Caco-2 (cell line): ENCODE measurements at regions not wholly inside any gene's neighbourhood (a gene's known extent, or its start where the extent isn't known, plus 50 kb on each side); places are given as distances from the start of the nearest gene placed in this dataset.

Experiments
- BruUV-seq: library from RNA; stranded (reverse); fragments of 400-500 nt; replicated peaks from 2 replicates; lab custom pipeline; 2021; lab: Mats Ljungman, UMichigan
- CTCF ChIA-PET: fragments of 300-600 bp; sonication (Branson Sonifier 250); formaldehyde crosslinking; loops from one replicate; lab custom pipeline; 2022; ENCODE audit warnings: antibody characterized with exemption; lab: Charles Lee
- POLR2A ChIA-PET: fragments of 300-600 bp; sonication (Branson Sonifier 250); formaldehyde crosslinking; loops from one replicate; lab custom pipeline; 2022; ENCODE audit warnings: antibody characterized with exemption; lab: Charles Lee
- DNase-seq, 2 experiments: peaks; one replicate each; pipeline versions ENCODE4 v3.0.0 to v3.0.0-alpha.2; 2020 to 2022
- H3K27me3 ChIP-seq: replicated peaks from 2 replicates; pipeline ENCODE4 v1.6.0; 2011; ENCODE audit warnings: low read length; ENCODE audit not compliant: control insufficient read depth, insufficient read depth
- H3K36me3 ChIP-seq: 2 replicates; pipeline ENCODE4 v1.5.1; 2011; ENCODE audit warnings: low read length; ENCODE audit not compliant: control insufficient read depth, insufficient read depth
- H3K4me1 ChIP-seq: fragments of 250-450 bp; sonication (Bioruptor Pico); 2 replicates; pipeline ENCODE4 v1.5.1; 2020; ENCODE audit warnings: mild to moderate bottlenecking
- H3K4me3 ChIP-seq: 2 replicates; pipeline ENCODE4 v1.5.1; 2011; ENCODE audit warnings: low read depth, mild to moderate bottlenecking, control low read depth, low read length
- H3K9me3 ChIP-seq: fragments of 250-450 bp; sonication (Bioruptor Pico); 2 replicates; pipeline ENCODE4 v1.5.1; 2020; ENCODE audit warnings: mild to moderate bottlenecking, moderate library complexity
- H3K27ac Mint-ChIP-seq: one replicate; pipeline ENCODE4 v1.8.0; 2022; ENCODE audit warnings: mixed read lengths; ENCODE audit not compliant: unreplicated experiment
- H3K27me3 Mint-ChIP-seq: one replicate; pipeline ENCODE4 v1.8.0; 2022; ENCODE audit warnings: mixed read lengths; ENCODE audit not compliant: insufficient read depth, unreplicated experiment
- H3K36me3 Mint-ChIP-seq: one replicate; pipeline ENCODE4 v1.8.0; 2022; ENCODE audit warnings: mild to moderate bottlenecking, mixed read lengths; ENCODE audit not compliant: insufficient read depth, unreplicated experiment
- H3K4me1 Mint-ChIP-seq: one replicate; pipeline ENCODE4 v1.8.0; 2022; ENCODE audit warnings: low read depth, mixed read lengths; ENCODE audit not compliant: unreplicated experiment
- H3K4me3 Mint-ChIP-seq: one replicate; pipeline ENCODE4 v1.8.0; 2022; ENCODE audit warnings: mild to moderate bottlenecking, moderate library complexity, mixed read lengths; ENCODE audit not compliant: unreplicated experiment
- H3K9me3 Mint-ChIP-seq: one replicate; pipeline ENCODE4 v1.8.0; 2022; ENCODE audit warnings: mixed read lengths; ENCODE audit not compliant: unreplicated experiment
- CTCF ChIP-seq, 2 experiments: fragments of 200-600 bp in 1 of 2; IDR thresholded peaks; 1 replicate in 1 of 2; 2 replicates in 1 of 2; pipeline versions ENCODE4 v1.5.1 to v1.8.0; 2011 to 2022; ENCODE audit warnings: antibody characterized with exemption in 1 of 2, control low read depth in 1 of 2, inconsistent platforms in 1 of 2, low read depth in 1 of 2, low read length in 1 of 2, mild to moderate bottlenecking in 1 of 2, moderate library complexity in 1 of 2; ENCODE audit not compliant: insufficient read depth in 1 of 2, severe bottlenecking in 1 of 2, unreplicated experiment in 1 of 2
- intact Hi-C: fragments of 100-400 bp; cut with micrococcal nuclease; formaldehyde crosslinking; loops from one replicate; pipeline ENCODE4 v1.10.0; 2022; ENCODE audit not compliant: unreplicated experiment

GRCh38 chr4:147198411-147199051 lies 252.9 kb upstream of the TTC29 start:
- H3K27ac Mint-ChIP-seq: peak overlapping the region; percentile 20

GRCh38 chr4:147201016-147201415 lies 255.4 kb upstream of the TTC29 start:
- Mint-ChIP-seq H3K27ac (no peak overlapping the region), H3K4me3 (no peak overlapping the region), H3K4me1 (peaks cover 22% of the 10 kb centered on the region), H3K9me3 (peaks cover 9% of the 10 kb centered on the region), H3K36me3 (no peaks in the 10 kb centered on the region), H3K27me3 (no peaks in the 10 kb centered on the region)
- CTCF ChIA-PET: no interaction called here
- H3K36me3 ChIP-seq: no peaks in the 10 kb centered on the region
- TF ChIP-seq CTCF (IDR thresholded peaks at IDR 0.05; ENCODE audit: insufficient read depth in 1 of 2, low read depth in 1 of 2, low read length in 1 of 2, severe bottlenecking in 1 of 2, unreplicated experiment in 1 of 2): no peak
- H3K27me3 ChIP-seq: no peaks in the 10 kb centered on the region
- no TSS peak for BruUV-seq
- POLR2A ChIA-PET: no interaction called here
- intact Hi-C loops: no loop called here
- H3K4me1 ChIP-seq: peaks cover 27% of the 10 kb centered on the region
- DNase-seq: no peak
- H3K4me3 ChIP-seq: no peak overlapping the region
- no peaks in the 10 kb centered on the region; the same call in 1 of the 2 replicates for H3K9me3 ChIP-seq

More at GRCh38 chr4:147198411-147199051, 252.9 kb upstream of the TTC29 start:
- H3K9me3 ChIP-seq: no peaks in the 10 kb centered on the region; the same call in 1 of the 2 replicates
- Mint-ChIP-seq H3K27me3 (no peaks in the 10 kb centered on the region), H3K36me3 (no peaks in the 10 kb centered on the region), H3K4me1 (peaks cover 27% of the 10 kb centered on the region), H3K9me3 (peaks cover 9% of the 10 kb centered on the region), H3K4me3 (peak overlapping the region; percentile 24)
- POLR2A ChIA-PET: no interaction called here
- H3K4me1 ChIP-seq: peaks cover 27% of the 10 kb centered on the region
- BruUV-seq: no TSS peak
- CTCF ChIA-PET: no interaction called here
- TF ChIP-seq CTCF (IDR thresholded peaks at IDR 0.05; ENCODE audit: insufficient read depth in 1 of 2, low read depth in 1 of 2, low read length in 1 of 2, severe bottlenecking in 1 of 2, unreplicated experiment in 1 of 2): no peak
- no peaks in the 10 kb centered on the region for H3K36me3 ChIP-seq
- DNase-seq: peak in 1 of 2 experiments; percentile 4
- intact Hi-C loops: loop anchor here (2.0 kb wide), 1 partner anchor 38 kb away; no protein-coding TSS in a partner anchor
- no peak overlapping the region for H3K4me3 ChIP-seq
- H3K27me3 ChIP-seq: no peaks in the 10 kb centered on the region

GRCh38 chr4:147206807-147207206 lies 261.1 kb upstream of the TTC29 start:
- Histone ChIP-seq H3K36me3 (no peaks in the 10 kb centered on the region), H3K27me3 (no peaks in the 10 kb centered on the region), H3K9me3 (no peaks in the 10 kb centered on the region), H3K4me3 (no peak overlapping the region), H3K4me1 (no peaks in the 10 kb centered on the region)
- Mint-ChIP-seq H3K27ac (no peak overlapping the region), H3K4me3 (no peak overlapping the region), H3K27me3 (no peaks in the 10 kb centered on the region), H3K36me3 (no peaks in the 10 kb centered on the region), H3K9me3 (peaks cover 9% of the 10 kb centered on the region), H3K4me1 (no peaks in the 10 kb centered on the region)
- POLR2A ChIA-PET: no interaction called here
- no peak for DNase-seq
- CTCF ChIA-PET: no interaction called here
- no TSS peak for BruUV-seq
- TF ChIP-seq CTCF (IDR thresholded peaks at IDR 0.05; ENCODE audit: insufficient read depth in 1 of 2, low read depth in 1 of 2, low read length in 1 of 2, severe bottlenecking in 1 of 2, unreplicated experiment in 1 of 2): no peak
- intact Hi-C loops: no loop called here
